ENCODE measurements at regions not wholly inside any gene's neighbourhood (a gene's known extent, or its start where the extent isn't known, plus 50 kb on each side); places are given as distances from the start of the nearest gene placed in this dataset.

DNA sequence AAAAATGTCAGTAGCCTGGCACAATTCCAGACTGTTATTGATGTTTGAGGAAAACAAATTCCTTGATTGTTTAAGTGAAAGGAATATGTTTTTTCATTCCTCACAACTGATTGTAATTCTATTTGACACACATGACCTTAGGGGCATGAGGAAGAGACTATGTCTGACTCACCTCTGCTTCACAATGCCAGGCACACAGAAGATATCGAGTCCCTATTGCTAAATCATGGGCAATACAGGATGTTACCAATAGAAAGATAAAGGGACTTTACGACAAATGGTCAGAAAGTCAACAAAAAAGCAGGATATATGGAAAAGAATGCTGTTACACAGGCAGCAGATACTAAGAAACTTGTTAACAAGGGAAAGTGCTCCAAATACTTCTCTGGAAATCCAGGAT is 1903.5 kb downstream of the EFNA5 start:
- CTCF ChIA-PET = no interaction called here
- intact Hi-C loops (cut with micrococcal nuclease; ENCODE audit: unreplicated experiment) = no loop called here
- TF ChIP-seq, protein P1, sequence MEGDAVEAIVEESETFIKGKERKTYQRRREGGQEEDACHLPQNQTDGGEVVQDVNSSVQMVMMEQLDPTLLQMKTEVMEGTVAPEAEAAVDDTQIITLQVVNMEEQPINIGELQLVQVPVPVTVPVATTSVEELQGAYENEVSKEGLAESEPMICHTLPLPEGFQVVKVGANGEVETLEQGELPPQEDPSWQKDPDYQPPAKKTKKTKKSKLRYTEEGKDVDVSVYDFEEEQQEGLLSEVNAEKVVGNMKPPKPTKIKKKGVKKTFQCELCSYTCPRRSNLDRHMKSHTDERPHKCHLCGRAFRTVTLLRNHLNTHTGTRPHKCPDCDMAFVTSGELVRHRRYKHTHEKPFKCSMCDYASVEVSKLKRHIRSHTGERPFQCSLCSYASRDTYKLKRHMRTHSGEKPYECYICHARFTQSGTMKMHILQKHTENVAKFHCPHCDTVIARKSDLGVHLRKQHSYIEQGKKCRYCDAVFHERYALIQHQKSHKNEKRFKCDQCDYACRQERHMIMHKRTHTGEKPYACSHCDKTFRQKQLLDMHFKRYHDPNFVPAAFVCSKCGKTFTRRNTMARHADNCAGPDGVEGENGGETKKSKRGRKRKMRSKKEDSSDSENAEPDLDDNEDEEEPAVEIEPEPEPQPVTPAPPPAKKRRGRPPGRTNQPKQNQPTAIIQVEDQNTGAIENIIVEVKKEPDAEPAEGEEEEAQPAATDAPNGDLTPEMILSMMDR (conservative IDR thresholded peaks at IDR 0.05; ENCODE audit: low read depth, low read length) = no peak
- no peak for TF ChIP-seq EZH2 (IDR thresholded peaks at IDR 0.05; ENCODE audit: borderline replicate concordance, low read depth, low read length, poor library complexity, severe bottlenecking)

DNA sequence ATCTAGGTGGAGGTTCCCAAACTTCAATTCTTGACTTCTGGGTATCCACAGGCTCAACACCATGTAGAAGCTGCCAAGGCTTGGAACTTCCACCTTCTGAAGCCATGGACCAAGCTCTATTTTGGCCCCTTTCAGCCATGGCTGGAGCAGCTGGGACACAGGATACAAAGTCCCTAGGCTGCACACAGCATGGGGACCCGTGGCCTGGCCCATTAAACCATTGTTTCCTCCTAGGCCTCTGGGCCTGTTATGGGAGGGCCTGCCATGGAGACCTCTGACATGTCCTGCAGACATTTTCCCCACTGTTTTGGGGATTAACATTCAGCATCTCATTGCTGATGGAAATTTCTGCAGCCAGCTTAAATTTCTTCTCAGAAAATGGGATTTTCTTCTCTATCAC is 1908.0 kb downstream of the EFNA5 start:
- TF ChIP-seq EZH2 (IDR thresholded peaks at IDR 0.05; ENCODE audit: borderline replicate concordance, low read depth, low read length, poor library complexity, severe bottlenecking) = no peak
- TF ChIP-seq, protein P1 (conservative IDR thresholded peaks at IDR 0.05; ENCODE audit: low read depth, low read length) = no peak
- H3K36me3 ChIP-seq (ENCODE audit: insufficient read depth, low read length, poor library complexity, severe bottlenecking) = no peaks in the 10 kb centered on the region
- ChIA-PET CTCF (no interaction called here), POLR2A (ENCODE audit: low non-redundant PET) (no interaction called here)
- H3K4me3 ChIP-seq (ENCODE audit: low read depth, low read length, poor library complexity, severe bottlenecking) = no peak overlapping the region
- H3K27me3 ChIP-seq (replicated peaks; ENCODE audit: insufficient read depth, low read depth, low read length, poor library complexity) = no peaks in the 10 kb centered on the region
- intact Hi-C loops (cut with micrococcal nuclease; ENCODE audit: unreplicated experiment) = no loop called here
- H3K4me1 ChIP-seq (ENCODE audit: insufficient read depth, low read length, poor library complexity, severe bottlenecking) = no peaks in the 10 kb centered on the region
- no peak for DNase-seq (ENCODE audit: low spot score)
- no TSS peak for BruUV-seq (replicated peaks)
- H3K27ac ChIP-seq (ENCODE audit: low read depth, low read length, poor library complexity, severe bottlenecking) = no peak overlapping the region
- peaks cover 7% of the 10 kb centered on the region for H3K9me3 ChIP-seq (ENCODE audit: low read depth, low read length, poor library complexity, severe bottlenecking)

More for the DNA sequence above, 1903.5 kb downstream of the EFNA5 start:
- Histone ChIP-seq H3K27ac (ENCODE audit: low read depth, low read length, poor library complexity, severe bottlenecking) (no peak overlapping the region), H3K4me1 (ENCODE audit: insufficient read depth, low read length, poor library complexity, severe bottlenecking) (no peaks in the 10 kb centered on the region), H3K27me3 (replicated peaks; ENCODE audit: insufficient read depth, low read depth, low read length, poor library complexity) (no peaks in the 10 kb centered on the region), H3K36me3 (ENCODE audit: insufficient read depth, low read length, poor library complexity, severe bottlenecking) (no peaks in the 10 kb centered on the region), H3K9me3 (ENCODE audit: low read depth, low read length, poor library complexity, severe bottlenecking) (no peaks in the 10 kb centered on the region), H3K4me3 (ENCODE audit: low read depth, low read length, poor library complexity, severe bottlenecking) (no peak overlapping the region)
- POLR2A ChIA-PET (ENCODE audit: low non-redundant PET) = no interaction called here
- BruUV-seq (replicated peaks) = no TSS peak
- DNase-seq (ENCODE audit: low spot score) = no peak

DNA sequence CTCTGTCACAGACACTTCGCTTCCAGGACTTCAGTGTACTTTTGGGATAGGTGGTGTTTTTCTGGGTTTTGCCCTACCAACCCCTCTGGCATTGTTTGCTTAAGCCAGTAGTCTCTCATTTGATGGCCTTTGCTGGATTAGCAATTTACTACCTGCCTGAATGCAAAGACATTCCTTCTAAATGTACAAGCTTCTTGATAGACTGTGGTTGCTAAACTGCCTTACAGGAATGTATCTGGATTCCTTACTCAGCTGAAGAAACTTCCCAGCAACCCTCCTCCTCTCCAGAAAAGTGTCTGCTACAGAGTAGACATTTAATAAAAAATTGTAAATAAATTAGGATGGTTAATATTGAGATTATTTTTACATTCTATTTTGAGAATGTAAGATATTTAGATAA is 1916.7 kb downstream of the EFNA5 start:
- BruUV-seq (replicated peaks) = no TSS peak
- no peaks in the 10 kb centered on the region for H3K36me3 ChIP-seq (ENCODE audit: insufficient read depth, low read length, poor library complexity, severe bottlenecking)
- POLR2A ChIA-PET (ENCODE audit: low non-redundant PET) = no interaction called here
- DNase-seq (ENCODE audit: low spot score) = no peak
- no peaks in the 10 kb centered on the region for H3K27me3 ChIP-seq (replicated peaks; ENCODE audit: insufficient read depth, low read depth, low read length, poor library complexity)
- H3K4me1 ChIP-seq (ENCODE audit: insufficient read depth, low read length, poor library complexity, severe bottlenecking) = peaks cover 3% of the 10 kb centered on the region
- peaks cover 7% of the 10 kb centered on the region for H3K9me3 ChIP-seq (ENCODE audit: low read depth, low read length, poor library complexity, severe bottlenecking)
- no peak overlapping the region for H3K27ac ChIP-seq (ENCODE audit: low read depth, low read length, poor library complexity, severe bottlenecking)
- no peak overlapping the region for H3K4me3 ChIP-seq (ENCODE audit: low read depth, low read length, poor library complexity, severe bottlenecking)
- CTCF ChIA-PET = no interaction called here
- intact Hi-C loops (cut with micrococcal nuclease; ENCODE audit: unreplicated experiment) = no loop called here
- no peak for TF ChIP-seq EZH2 (IDR thresholded peaks at IDR 0.05; ENCODE audit: borderline replicate concordance, low read depth, low read length, poor library complexity, severe bottlenecking)
- TF ChIP-seq, protein P1 (conservative IDR thresholded peaks at IDR 0.05; ENCODE audit: low read depth, low read length) = no peak

Data from A673 (cell line).